ENCODE measurements at regions not wholly inside any gene's neighbourhood (a gene's known extent, or its start where the extent isn't known, plus 50 kb on each side); places are given as distances from the start of the nearest gene placed in this dataset.
"Not testable (repeated sequence)": the region's sequence is repeated elsewhere in the genome, so short reads cannot be mapped to it uniquely, and the experiment has no call there.

GRCh38 chr12:131536337-131536736 is 174.6 kb upstream of the SFSWAP start:
- H3K27ac ChIP-seq = no peak overlapping the region

GRCh38 chr12:131536766-131537165 is 174.1 kb upstream of the SFSWAP start:
- H3K27ac ChIP-seq = no peak overlapping the region
- TF ChIP-seq CTCF (conservative IDR thresholded peaks at IDR 0.05) = no peak

More at GRCh38 chr12:131536337-131536736, 174.6 kb upstream of the SFSWAP start:
- TF ChIP-seq CTCF (conservative IDR thresholded peaks at IDR 0.05) = no peak

- no peak for TF ChIP-seq CTCF (conservative IDR thresholded peaks at IDR 0.05)
- no peak overlapping the region for H3K27ac ChIP-seq
Observed at GRCh38 chr12:131537267-131537958, 173.5 kb upstream of the SFSWAP start.

- no peak overlapping the region for H3K27ac ChIP-seq
- no peak for TF ChIP-seq CTCF (conservative IDR thresholded peaks at IDR 0.05)
Observed at GRCh38 chr12:131539381-131539780, 171.5 kb upstream of the SFSWAP start.

GRCh38 chr12:131540138-131540623 is 170.7 kb upstream of the SFSWAP start:
- no peak for TF ChIP-seq CTCF (conservative IDR thresholded peaks at IDR 0.05)
- no peak overlapping the region for H3K27ac ChIP-seq

GRCh38 chr12:131541512-131541911 is 169.4 kb upstream of the SFSWAP start:
- not testable (repeated sequence) for H3K27ac ChIP-seq

GRCh38 chr12:131542351-131542750 is 168.5 kb upstream of the SFSWAP start:
- TF ChIP-seq CTCF (conservative IDR thresholded peaks at IDR 0.05) = no peak
- no peak overlapping the region for H3K27ac ChIP-seq

- no peak for TF ChIP-seq CTCF (conservative IDR thresholded peaks at IDR 0.05)
- H3K27ac ChIP-seq = no peak overlapping the region
Observed at GRCh38 chr12:131543040-131543439, 167.8 kb upstream of the SFSWAP start.

Measured in VCaP (cell line).